ENCODE measurements at regions not wholly inside any gene's neighbourhood (a gene's known extent, or its start where the extent isn't known, plus 50 kb on each side); places are given as distances from the start of the nearest gene placed in this dataset.

- Mint-ChIP-seq H3K4me3 (no peak overlapping the region), H3K27me3 (ENCODE audit: insufficient read depth) (no peaks in the 10 kb centered on the region), H3K9me3 (peaks cover 16% of the 10 kb centered on the region), H3K4me1 (ENCODE audit: low read depth) (no peaks in the 10 kb centered on the region), H3K27ac (no peak overlapping the region), H3K36me3 (ENCODE audit: low read depth) (no peaks in the 10 kb centered on the region)
- intact Hi-C loops (cut with micrococcal nuclease): no loop called here
- DNase-seq (ENCODE audit: low spot score): no peak
These were observed 123.0 kb downstream of the FSCB start for GRCh38 chr14:44384093-44384492.

- Mint-ChIP-seq H3K4me3 (no peak overlapping the region), H3K27ac (no peak overlapping the region), H3K36me3 (ENCODE audit: low read depth) (no peaks in the 10 kb centered on the region), H3K4me1 (ENCODE audit: low read depth) (no peaks in the 10 kb centered on the region), H3K9me3 (peaks cover 16% of the 10 kb centered on the region), H3K27me3 (ENCODE audit: insufficient read depth) (no peaks in the 10 kb centered on the region)
- no peak for DNase-seq (ENCODE audit: low spot score)
- intact Hi-C loops (cut with micrococcal nuclease): no loop called here
These were observed 123.4 kb downstream of the FSCB start for GRCh38 chr14:44383636-44384035.

- DNase-seq (ENCODE audit: low spot score): no peak
- intact Hi-C loops (cut with micrococcal nuclease): no loop called here
- Mint-ChIP-seq H3K27me3 (ENCODE audit: insufficient read depth) (no peaks in the 10 kb centered on the region), H3K4me3 (no peak overlapping the region), H3K9me3 (peaks cover 50% of the 10 kb centered on the region), H3K4me1 (ENCODE audit: low read depth) (no peaks in the 10 kb centered on the region), H3K36me3 (ENCODE audit: low read depth) (peaks cover 2% of the 10 kb centered on the region), H3K27ac (no peak overlapping the region)
These were observed 127.6 kb downstream of the FSCB start for GRCh38 chr14:44379292-44379977.

- no peak for DNase-seq (ENCODE audit: low spot score)
- H3K27me3 Mint-ChIP-seq (ENCODE audit: insufficient read depth): no peaks in the 10 kb centered on the region
- H3K4me1 Mint-ChIP-seq (ENCODE audit: low read depth): no peaks in the 10 kb centered on the region
These were observed 132.2 kb downstream of the FSCB start for GRCh38 chr14:44374906-44375305.

GRCh38 chr14:44372807-44373489 is 134.1 kb downstream of the FSCB start:
- Mint-ChIP-seq H3K27me3 (ENCODE audit: insufficient read depth) (no peaks in the 10 kb centered on the region), H3K9me3 (peaks cover 37% of the 10 kb centered on the region), H3K36me3 (ENCODE audit: low read depth) (peaks cover 2% of the 10 kb centered on the region), H3K4me3 (no peak overlapping the region), H3K27ac (no peak overlapping the region), H3K4me1 (ENCODE audit: low read depth) (no peaks in the 10 kb centered on the region)
- intact Hi-C loops (cut with micrococcal nuclease): no loop called here
- DNase-seq (ENCODE audit: low spot score): no peak

More at GRCh38 chr14:44374906-44375305, 132.2 kb downstream of the FSCB start:
- H3K27ac Mint-ChIP-seq: no peak overlapping the region
- H3K4me3 Mint-ChIP-seq: no peak overlapping the region
- peaks cover 41% of the 10 kb centered on the region for H3K9me3 Mint-ChIP-seq
- intact Hi-C loops (cut with micrococcal nuclease): no loop called here
- peaks cover 2% of the 10 kb centered on the region for H3K36me3 Mint-ChIP-seq (ENCODE audit: low read depth)

GRCh38 chr14:44372231-44372630 is 134.9 kb downstream of the FSCB start:
- Mint-ChIP-seq H3K4me3 (no peak overlapping the region), H3K9me3 (peaks cover 31% of the 10 kb centered on the region), H3K27me3 (ENCODE audit: insufficient read depth) (no peaks in the 10 kb centered on the region), H3K4me1 (ENCODE audit: low read depth) (no peaks in the 10 kb centered on the region), H3K27ac (no peak overlapping the region), H3K36me3 (ENCODE audit: low read depth) (peaks cover 2% of the 10 kb centered on the region)
- intact Hi-C loops (cut with micrococcal nuclease): no loop called here
- no peak for DNase-seq (ENCODE audit: low spot score)

- Mint-ChIP-seq H3K27ac (no peak overlapping the region), H3K36me3 (ENCODE audit: low read depth) (peaks cover 2% of the 10 kb centered on the region), H3K4me1 (ENCODE audit: low read depth) (no peaks in the 10 kb centered on the region), H3K27me3 (ENCODE audit: insufficient read depth) (no peaks in the 10 kb centered on the region), H3K9me3 (peaks cover 20% of the 10 kb centered on the region), H3K4me3 (no peak overlapping the region)
- DNase-seq (ENCODE audit: low spot score): no peak
- intact Hi-C loops (cut with micrococcal nuclease): no loop called here
These were observed 136.4 kb downstream of the FSCB start for GRCh38 chr14:44370727-44371126.

- H3K36me3 Mint-ChIP-seq (ENCODE audit: low read depth): no peaks in the 10 kb centered on the region
- no peaks in the 10 kb centered on the region for H3K4me1 Mint-ChIP-seq (ENCODE audit: low read depth)
- H3K27me3 Mint-ChIP-seq (ENCODE audit: insufficient read depth): no peaks in the 10 kb centered on the region
- H3K9me3 Mint-ChIP-seq: peaks cover 16% of the 10 kb centered on the region
- no peak for DNase-seq (ENCODE audit: low spot score)
- no peak overlapping the region for H3K27ac Mint-ChIP-seq
- H3K4me3 Mint-ChIP-seq: no peak overlapping the region
- intact Hi-C loops (cut with micrococcal nuclease): no loop called here
These were observed 137.5 kb downstream of the FSCB start for GRCh38 chr14:44369401-44370123.

GRCh38 chr14:44361083-44361482 is 146.0 kb downstream of the FSCB start:
- no peak overlapping the region for H3K4me3 Mint-ChIP-seq
- intact Hi-C loops (cut with micrococcal nuclease): no loop called here
- H3K4me1 Mint-ChIP-seq (ENCODE audit: low read depth): no peaks in the 10 kb centered on the region
- DNase-seq (ENCODE audit: low spot score): no peak
- H3K9me3 Mint-ChIP-seq: peaks cover 20% of the 10 kb centered on the region
- no peaks in the 10 kb centered on the region for H3K36me3 Mint-ChIP-seq (ENCODE audit: low read depth)
- no peak overlapping the region for H3K27ac Mint-ChIP-seq
- no peaks in the 10 kb centered on the region for H3K27me3 Mint-ChIP-seq (ENCODE audit: insufficient read depth)

- no peak overlapping the region for H3K27ac Mint-ChIP-seq
- no peaks in the 10 kb centered on the region for H3K27me3 Mint-ChIP-seq (ENCODE audit: insufficient read depth)
- no peak overlapping the region for H3K4me3 Mint-ChIP-seq
- DNase-seq (ENCODE audit: low spot score): no peak
- H3K36me3 Mint-ChIP-seq (ENCODE audit: low read depth): no peaks in the 10 kb centered on the region
- intact Hi-C loops (cut with micrococcal nuclease): no loop called here
- H3K9me3 Mint-ChIP-seq: peaks cover 18% of the 10 kb centered on the region
- no peaks in the 10 kb centered on the region for H3K4me1 Mint-ChIP-seq (ENCODE audit: low read depth)
These were observed 153.3 kb downstream of the FSCB start for GRCh38 chr14:44353805-44354204.

- H3K27me3 Mint-ChIP-seq (ENCODE audit: insufficient read depth): no peaks in the 10 kb centered on the region
- intact Hi-C loops (cut with micrococcal nuclease): no loop called here
- H3K27ac Mint-ChIP-seq: no peak overlapping the region
These were observed 154.9 kb downstream of the FSCB start for GRCh38 chr14:44352201-44352600.

GRCh38 chr14:44347316-44347715 is 159.8 kb downstream of the FSCB start:
- H3K36me3 Mint-ChIP-seq (ENCODE audit: low read depth): no peaks in the 10 kb centered on the region
- no peak for DNase-seq (ENCODE audit: low spot score)
- intact Hi-C loops (cut with micrococcal nuclease): no loop called here
- H3K9me3 Mint-ChIP-seq: peaks cover 16% of the 10 kb centered on the region
- H3K27ac Mint-ChIP-seq: no peak overlapping the region
- no peaks in the 10 kb centered on the region for H3K4me1 Mint-ChIP-seq (ENCODE audit: low read depth)
- no peak overlapping the region for H3K4me3 Mint-ChIP-seq
- H3K27me3 Mint-ChIP-seq (ENCODE audit: insufficient read depth): no peaks in the 10 kb centered on the region

More at GRCh38 chr14:44352201-44352600, 154.9 kb downstream of the FSCB start:
- H3K9me3 Mint-ChIP-seq: peaks cover 17% of the 10 kb centered on the region
- no peak for DNase-seq (ENCODE audit: low spot score)
- H3K36me3 Mint-ChIP-seq (ENCODE audit: low read depth): no peaks in the 10 kb centered on the region
- H3K4me3 Mint-ChIP-seq: no peak overlapping the region
- no peaks in the 10 kb centered on the region for H3K4me1 Mint-ChIP-seq (ENCODE audit: low read depth)

- Mint-ChIP-seq H3K27me3 (ENCODE audit: insufficient read depth) (no peaks in the 10 kb centered on the region), H3K4me3 (no peak overlapping the region), H3K27ac (no peak overlapping the region), H3K9me3 (peaks cover 4% of the 10 kb centered on the region), H3K36me3 (ENCODE audit: low read depth) (no peaks in the 10 kb centered on the region), H3K4me1 (ENCODE audit: low read depth) (no peaks in the 10 kb centered on the region)
- intact Hi-C loops (cut with micrococcal nuclease): no loop called here
- no peak for DNase-seq (ENCODE audit: low spot score)
These were observed 166.0 kb downstream of the FSCB start for GRCh38 chr14:44341116-44341515.
